SU-DHL-6 (cell line): ENCODE measurements at regions not wholly inside any gene's neighbourhood (a gene's known extent, or its start where the extent isn't known, plus 50 kb on each side); places are given as distances from the start of the nearest gene placed in this dataset.

Source experiments
- H2AFZ ChIP-seq: fragments of 200-600 bp; sonication (generic); 2 replicates; pipeline ENCODE4 v1.6.1; 2014; ENCODE audit warnings: low read depth, mild to moderate bottlenecking, moderate library complexity, mixed read lengths, antibody characterized with exemption, low read length; ENCODE audit not compliant: severe bottlenecking
- H3F3A ChIP-seq: fragments of 200-600 bp; shearing (Covaris generic); 2 replicates; pipeline ENCODE4 v1.6.0; 2016; ENCODE audit warnings: antibody characterized with exemption, mild to moderate bottlenecking; ENCODE audit not compliant: insufficient read depth
- H3K27ac ChIP-seq: fragments of 200-600 bp; sonication (generic); 2 replicates; pipeline ENCODE4 v1.5.1; 2016; ENCODE audit warnings: low read depth, mild to moderate bottlenecking, low read length, moderate library complexity, mixed read lengths
- H3K27me3 ChIP-seq: fragments of 200-600 bp; sonication (generic), shearing (Covaris generic); 2 replicates; pipeline ENCODE4 v1.6.0; 2014; ENCODE audit warnings: mild to moderate bottlenecking, low read length
- H3K36me3 ChIP-seq: fragments of 200-600 bp; sonication (generic); 2 replicates; pipeline ENCODE4 v1.6.1; 2014; ENCODE audit warnings: mild to moderate bottlenecking, low read length, mixed read lengths
- H3K4me2 ChIP-seq: fragments of 300-600, 200-600 bp; shearing (Covaris generic), sonication (generic); 2 replicates; pipeline ENCODE4 v1.6.0; 2014; ENCODE audit warnings: low read length, low read depth, mild to moderate bottlenecking; ENCODE audit not compliant: poor library complexity, severe bottlenecking
- H3K4me3 ChIP-seq: fragments of 200-600 bp; sonication (generic); 2 replicates; pipeline ENCODE4 v1.5.1; 2014; ENCODE audit warnings: antibody characterized with exemption, low read length, mild to moderate bottlenecking, mixed read lengths; ENCODE audit not compliant: insufficient read depth, poor library complexity, severe bottlenecking
- H3K79me2 ChIP-seq: fragments of 200-600 bp; sonication (generic); 2 replicates; pipeline ENCODE4 v1.6.1; 2014; ENCODE audit warnings: mild to moderate bottlenecking, low read length, moderate library complexity; ENCODE audit not compliant: insufficient read depth
- H3K9ac ChIP-seq: fragments of 200-600 bp; sonication (generic); 2 replicates; pipeline ENCODE4 v1.7.0; 2014; ENCODE audit warnings: mild to moderate bottlenecking, low read length
- H3K9me2 ChIP-seq: fragments of 200-600 bp; sonication (generic); replicated peaks from 2 replicates; pipeline ENCODE4 v1.6.1; 2014; ENCODE audit warnings: low read length; ENCODE audit not compliant: insufficient read depth
- H3K9me3 ChIP-seq: fragments of 200-600 bp; sonication (generic); 2 replicates; pipeline ENCODE4 v1.6.1; 2014; ENCODE audit warnings: low read length, mixed read lengths; ENCODE audit not compliant: insufficient read depth
- H4K20me1 ChIP-seq: fragments of 200-600 bp; sonication (generic); 2 replicates; pipeline ENCODE4 v1.6.1; 2014; ENCODE audit warnings: low read depth, mild to moderate bottlenecking, antibody characterized with exemption, low read length, moderate library complexity, mixed read lengths
- CTCF ChIP-seq: fragments of 200-600 bp; sonication (generic); IDR thresholded peaks from one replicate; pipeline ENCODE4 v1.5.1; 2017; ENCODE audit warnings: antibody characterized with exemption, mild to moderate bottlenecking, low read length, moderate library complexity; ENCODE audit not compliant: insufficient read depth, poor library complexity, severe bottlenecking
- EZH2phosphoT487 ChIP-seq: fragments of 200-600 bp; sonication (generic), shearing (Covaris generic); conservative IDR thresholded peaks from 2 replicates; pipeline ENCODE4 v1.6.1; 2018; ENCODE audit warnings: mild to moderate bottlenecking, antibody characterized with exemption, low read length, moderate library complexity, mixed read lengths

GRCh38 chr20:2203436-2203835, 92.4 kb upstream of the TGM3 start:
- H3K79me2 ChIP-seq, result no peaks in the 10 kb centered on the region
- no peak overlapping the region for H3K4me3 ChIP-seq
- H3K9me2 ChIP-seq, result no peaks in the 10 kb centered on the region
- H3F3A ChIP-seq, result no peaks in the 10 kb centered on the region
- no peak overlapping the region for H2AFZ ChIP-seq
- no peak overlapping the region for H3K4me2 ChIP-seq
- TF ChIP-seq EZH2phosphoT487, result no peak
- no peak for TF ChIP-seq CTCF
- no peaks in the 10 kb centered on the region for H3K9me3 ChIP-seq
- H3K27ac ChIP-seq, result no peak overlapping the region
- H3K9ac ChIP-seq, result no peak overlapping the region
- H3K27me3 ChIP-seq, result no peaks in the 10 kb centered on the region
- H4K20me1 ChIP-seq, result no peaks in the 10 kb centered on the region
- no peaks in the 10 kb centered on the region for H3K36me3 ChIP-seq

- no peaks in the 10 kb centered on the region for H3K36me3 ChIP-seq
- no peaks in the 10 kb centered on the region for H3K9me3 ChIP-seq
- H2AFZ ChIP-seq, result no peak overlapping the region
- no peak overlapping the region for H3K4me3 ChIP-seq
- H4K20me1 ChIP-seq, result no peaks in the 10 kb centered on the region
- no peaks in the 10 kb centered on the region for H3K27me3 ChIP-seq
- no peak overlapping the region for H3K27ac ChIP-seq
- no peaks in the 10 kb centered on the region for H3K9me2 ChIP-seq
- no peak overlapping the region for H3K4me2 ChIP-seq
- no peaks in the 10 kb centered on the region for H3K79me2 ChIP-seq
- H3F3A ChIP-seq, result no peaks in the 10 kb centered on the region
- H3K9ac ChIP-seq, result no peak overlapping the region
- TF ChIP-seq CTCF (no peak), EZH2phosphoT487 (no peak)
These were observed 91.8 kb upstream of the TGM3 start for GRCh38 chr20:2204021-2204420.

- no peaks in the 10 kb centered on the region for H3K79me2 ChIP-seq
- no peaks in the 10 kb centered on the region for H3K27me3 ChIP-seq
- TF ChIP-seq EZH2phosphoT487 (no peak), CTCF (peak; percentile 45)
- no peaks in the 10 kb centered on the region for H4K20me1 ChIP-seq
- no peaks in the 10 kb centered on the region for H3K9me2 ChIP-seq
- no peak overlapping the region for H3K27ac ChIP-seq
- peak overlapping the region; percentile 11 for H3K9ac ChIP-seq
- H2AFZ ChIP-seq, result peak overlapping the region; percentile 89
- no peaks in the 10 kb centered on the region for H3F3A ChIP-seq
- H3K4me3 ChIP-seq, result peak overlapping the region; percentile 43
- H3K9me3 ChIP-seq, result no peaks in the 10 kb centered on the region
- H3K36me3 ChIP-seq, result no peaks in the 10 kb centered on the region
- peak overlapping the region; percentile 55 for H3K4me2 ChIP-seq
These were observed 88.6 kb upstream of the TGM3 start for GRCh38 chr20:2206957-2207769.
